NCI-H146 treated with DMSO at 0.1 percent for 48 hours (cell line): ENCODE measurements at regions not wholly inside any gene's neighbourhood (a gene's known extent, or its start where the extent isn't known, plus 50 kb on each side); places are given as distances from the start of the nearest gene placed in this dataset.
"Not testable (repeated sequence)": the region's sequence is repeated elsewhere in the genome, so short reads cannot be mapped to it uniquely, and the experiment has no call there.

Experiments used
- DNase-seq: peaks from one replicate; lab custom pipeline; 2025; ENCODE audit not compliant: unreplicated experiment; lab: John Stamatoyannopoulos, UW

DNA sequence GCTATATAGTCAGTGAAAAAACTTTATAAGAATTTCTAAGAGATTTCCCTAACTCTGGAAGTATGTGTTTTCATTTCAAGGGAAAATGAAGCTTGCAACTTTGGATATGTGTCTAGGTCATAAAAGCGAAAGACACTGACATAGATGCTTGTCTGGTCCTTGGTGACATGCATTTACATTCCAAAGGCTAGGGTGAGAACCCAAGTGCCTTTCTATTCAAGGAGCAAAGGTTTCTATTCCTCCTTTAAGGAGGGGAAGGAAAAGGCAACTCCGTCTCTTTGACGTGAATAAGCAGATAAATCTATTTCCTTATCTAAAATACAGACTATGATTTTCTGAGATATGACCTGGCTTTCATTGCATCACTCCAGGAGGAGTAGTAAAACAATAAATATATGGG is 261.1 kb downstream of the CDH7 start:
- no peak for DNase-seq

DNA sequence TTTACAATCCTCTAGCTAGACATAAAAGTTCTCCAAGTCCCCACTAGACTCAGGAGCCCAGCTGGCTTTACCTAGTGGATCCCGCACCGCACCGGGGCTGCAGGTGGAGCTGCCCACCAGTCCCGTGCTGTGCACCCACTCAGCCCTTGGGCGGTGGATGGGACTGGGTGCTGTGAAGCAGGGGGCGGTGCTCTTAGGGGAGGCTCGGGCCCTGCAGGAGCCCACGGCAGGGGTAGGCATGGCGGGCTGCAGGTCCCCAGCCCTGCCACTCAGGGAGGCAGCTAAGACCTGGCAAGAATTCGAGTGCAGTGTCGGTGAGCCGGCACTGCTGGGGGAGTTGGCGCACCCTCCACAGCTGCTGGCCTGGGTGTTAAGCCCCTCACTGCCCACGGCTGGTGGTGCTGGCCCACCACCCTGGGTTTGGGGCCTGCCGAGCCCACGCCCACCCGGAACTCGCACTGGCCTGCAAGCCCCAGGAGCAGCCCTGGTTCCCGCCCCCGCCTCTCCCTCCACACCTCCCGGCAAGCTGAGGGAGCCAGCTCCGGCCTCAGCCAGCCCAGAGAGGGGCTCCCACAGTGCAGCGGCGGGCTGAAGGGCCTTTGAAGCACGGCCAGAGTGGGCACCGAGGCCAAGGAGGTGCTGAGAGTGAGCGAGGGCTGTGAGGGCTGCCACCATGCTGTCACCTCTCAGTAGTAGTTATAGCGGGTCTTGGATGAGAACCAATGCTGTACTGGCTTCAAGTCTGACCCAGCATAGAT is 255.2 kb downstream of the CDH7 start:
- no peak for DNase-seq

DNA sequence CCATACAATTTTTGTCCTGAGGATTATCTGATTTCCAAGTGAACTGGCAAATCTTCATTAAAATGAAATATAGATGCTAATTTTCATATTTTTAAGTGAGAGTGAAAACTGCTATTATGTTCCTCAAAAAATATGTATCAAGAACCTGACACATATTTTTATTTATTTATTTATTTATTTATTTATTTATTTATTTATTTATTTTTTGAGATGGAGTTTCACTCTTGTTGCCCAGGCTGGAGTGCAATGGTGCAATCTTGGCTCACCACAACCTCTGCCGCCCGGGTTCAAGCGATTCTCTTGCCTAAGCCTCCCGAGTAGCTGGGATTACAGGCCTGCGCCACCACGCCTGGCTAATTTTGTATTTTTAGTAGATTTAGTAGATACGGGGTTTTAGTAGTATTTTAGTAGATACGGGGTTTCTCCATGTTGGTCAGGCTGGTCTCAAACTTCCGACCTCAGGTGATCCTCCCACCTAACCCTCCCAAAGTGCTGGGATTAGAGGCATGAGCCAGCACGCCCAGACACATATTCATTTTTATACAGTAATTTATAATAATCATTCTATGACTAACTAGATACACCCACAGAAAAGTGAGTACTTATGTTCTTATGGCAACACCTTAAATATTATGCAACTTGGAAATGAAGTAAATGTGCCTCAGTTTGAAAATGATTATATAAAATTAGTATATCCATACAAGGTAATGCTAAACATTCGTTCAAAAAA is 248.3 kb downstream of the CDH7 start:
- not testable (repeated sequence) for DNase-seq

DNA sequence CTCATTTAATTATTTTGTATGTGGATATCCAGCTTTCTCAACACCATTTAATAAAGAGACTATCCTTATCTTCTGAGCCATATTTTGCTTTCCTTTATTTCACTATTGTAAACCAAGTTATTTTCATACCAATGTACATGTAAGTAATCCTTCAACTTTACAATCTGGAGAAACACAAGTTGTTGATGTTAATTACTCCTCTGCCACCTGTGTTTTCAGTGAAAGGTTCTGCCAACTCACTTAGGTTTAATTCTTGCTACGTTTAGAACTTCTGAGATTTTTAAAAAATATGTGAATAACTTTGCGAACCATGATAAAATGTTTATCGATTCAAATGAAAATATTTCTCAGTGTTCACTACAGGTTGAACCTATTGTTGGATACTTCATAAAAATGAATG is 244.4 kb downstream of the CDH7 start:
- no peak for DNase-seq

DNA sequence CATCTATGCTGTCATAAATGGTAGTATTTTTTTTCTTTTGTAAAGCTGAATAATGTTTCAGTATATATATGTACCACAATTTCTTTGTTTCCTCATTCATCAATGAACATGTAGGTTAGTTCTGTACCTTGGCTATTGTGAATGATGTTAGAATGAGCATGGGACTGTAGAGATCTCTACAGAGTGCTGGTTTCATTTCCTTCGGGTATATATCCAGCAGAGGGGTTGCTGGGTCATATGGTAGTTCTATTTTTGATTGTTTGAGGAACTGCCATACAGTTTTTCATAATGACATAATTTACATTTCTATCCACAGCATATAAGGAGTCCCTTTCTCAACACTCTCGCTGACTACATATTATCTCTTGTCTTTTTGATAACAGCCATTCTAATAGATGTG is 243.5 kb downstream of the CDH7 start:
- DNase-seq = no peak

DNA sequence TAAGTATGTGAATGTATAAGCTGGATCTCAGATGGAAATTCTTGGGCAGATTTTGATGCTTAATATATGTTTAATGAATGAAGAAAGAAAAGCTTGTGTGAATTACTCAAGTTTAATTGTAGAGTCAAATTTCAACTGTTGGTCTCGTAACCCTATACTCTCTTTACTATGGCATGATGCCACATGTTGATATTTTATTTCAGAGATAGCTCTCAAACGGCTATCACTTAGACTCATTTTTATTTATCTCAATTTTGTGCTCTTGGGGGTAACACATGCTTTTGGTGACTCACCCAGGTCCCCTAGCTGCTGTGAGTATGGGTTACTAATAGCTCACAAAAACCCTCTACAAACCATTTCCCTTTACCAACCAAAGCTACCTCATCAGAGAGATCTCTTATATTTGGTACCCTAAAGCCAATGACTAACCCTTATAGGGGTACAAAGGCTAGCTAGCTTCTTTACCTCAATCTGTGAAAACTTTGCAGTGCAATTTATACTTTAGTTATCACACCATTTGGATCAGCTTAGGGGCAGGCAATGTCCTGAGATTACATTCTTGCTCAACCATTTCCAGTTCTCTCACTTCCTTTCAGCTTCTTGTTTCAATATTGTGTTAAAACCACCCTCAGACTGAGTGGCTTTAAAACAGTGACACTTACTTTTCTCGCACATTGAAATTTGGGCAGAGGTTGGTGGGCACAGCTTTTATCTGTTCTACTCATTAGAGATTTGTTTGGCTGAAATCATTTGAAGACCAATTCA is 240.3 kb downstream of the CDH7 start:
- DNase-seq = no peak

DNA sequence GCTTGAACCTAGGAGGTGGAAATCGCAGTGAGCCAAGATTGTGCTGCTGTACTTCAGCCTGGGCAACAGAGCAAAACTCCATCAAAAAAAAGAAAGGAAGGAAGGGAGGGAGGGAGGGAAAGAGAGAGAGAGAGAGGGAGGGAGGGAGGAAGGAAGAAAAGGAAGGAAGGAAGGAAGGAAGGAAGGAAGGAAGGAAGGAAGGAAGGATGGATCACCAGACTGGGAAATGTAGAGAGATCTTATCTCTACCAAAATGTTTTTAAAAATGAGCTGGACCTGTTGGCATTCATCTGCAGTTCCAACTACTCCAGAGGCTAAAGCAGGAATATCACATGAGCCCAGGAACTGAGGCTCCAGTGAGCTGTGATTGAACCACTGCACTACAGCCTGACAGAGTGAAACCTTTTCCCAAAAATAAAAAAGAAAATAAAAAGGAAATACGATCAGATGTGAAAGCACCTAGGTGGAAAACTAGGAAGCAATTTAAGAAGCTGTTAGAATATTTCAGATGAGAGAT is 239.4 kb downstream of the CDH7 start:
- no peak for DNase-seq

DNA sequence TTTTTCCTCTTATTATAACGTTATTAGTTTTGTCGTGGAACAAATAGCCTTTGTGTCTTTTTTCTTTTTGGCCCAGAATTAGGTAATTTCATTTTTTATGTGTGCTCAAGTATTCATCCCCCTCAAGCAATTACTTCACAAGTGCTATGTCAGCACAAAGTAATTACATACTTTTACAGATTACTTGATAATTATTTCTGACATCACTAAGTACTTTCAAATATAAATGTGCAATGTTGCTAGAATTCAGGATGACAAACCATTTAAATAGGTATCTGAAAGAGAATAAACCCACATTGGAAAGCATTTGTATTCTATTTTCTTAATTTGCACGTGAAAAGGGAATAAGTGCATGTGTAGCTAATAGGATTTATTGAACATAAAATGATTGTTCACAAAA is 238.2 kb downstream of the CDH7 start:
- DNase-seq = peak; percentile 42

DNA sequence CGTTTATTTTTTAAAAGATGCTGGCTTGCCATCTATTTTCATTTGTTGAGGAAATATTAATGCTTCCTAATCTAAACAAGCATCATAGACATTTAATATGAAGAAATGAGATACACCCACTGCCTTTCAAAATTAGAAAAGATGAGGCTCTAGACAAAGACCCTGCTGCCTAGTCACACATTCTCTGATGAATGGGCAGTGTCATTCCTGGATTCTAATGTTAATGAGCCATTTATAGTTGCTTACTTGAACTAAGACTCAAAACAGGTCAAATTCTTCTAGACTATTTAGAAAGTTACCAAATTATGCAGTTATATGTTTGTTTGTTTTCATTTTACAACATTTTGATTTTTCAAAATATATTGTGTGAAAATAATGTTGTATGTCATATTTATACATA is 237.6 kb downstream of the CDH7 start:
- DNase-seq = no peak

DNA sequence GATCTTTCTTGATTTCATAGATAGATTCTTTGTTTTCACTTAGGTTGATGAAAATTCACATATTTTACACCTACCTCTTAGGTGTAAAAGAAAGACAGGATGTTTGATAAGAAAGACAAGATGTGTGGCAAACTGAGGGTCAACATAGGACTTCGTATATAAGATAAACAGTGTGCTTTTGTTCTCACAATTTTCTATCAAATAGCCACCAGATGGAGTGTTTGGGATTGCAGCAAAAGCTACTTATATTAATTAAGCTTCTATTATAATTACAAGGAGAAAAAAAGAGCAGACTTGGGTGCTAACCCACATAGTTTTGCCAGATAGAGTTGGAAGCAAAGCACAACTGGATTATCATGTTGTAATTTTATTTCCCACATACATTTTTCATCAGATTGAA is 232.9 kb downstream of the CDH7 start:
- DNase-seq = no peak

DNA sequence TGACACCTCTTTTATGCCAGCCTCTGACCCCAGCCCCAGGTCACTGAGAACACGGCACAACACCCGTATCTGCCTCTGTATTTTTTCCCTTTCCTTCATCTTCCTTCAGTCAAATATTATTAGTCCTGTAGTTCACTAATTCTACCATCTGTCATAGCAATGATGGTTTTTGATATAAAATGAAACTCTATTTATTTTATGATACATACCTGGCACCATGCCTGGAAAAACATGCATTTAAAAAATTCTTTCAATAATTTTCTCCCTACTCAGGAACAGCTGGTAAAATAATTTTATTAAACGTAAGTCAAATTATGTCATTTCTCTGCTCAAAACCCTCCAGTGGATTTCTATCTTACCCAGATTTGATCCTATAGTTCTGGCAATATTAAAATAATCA is 224.7 kb downstream of the CDH7 start:
- no peak for DNase-seq

DNA sequence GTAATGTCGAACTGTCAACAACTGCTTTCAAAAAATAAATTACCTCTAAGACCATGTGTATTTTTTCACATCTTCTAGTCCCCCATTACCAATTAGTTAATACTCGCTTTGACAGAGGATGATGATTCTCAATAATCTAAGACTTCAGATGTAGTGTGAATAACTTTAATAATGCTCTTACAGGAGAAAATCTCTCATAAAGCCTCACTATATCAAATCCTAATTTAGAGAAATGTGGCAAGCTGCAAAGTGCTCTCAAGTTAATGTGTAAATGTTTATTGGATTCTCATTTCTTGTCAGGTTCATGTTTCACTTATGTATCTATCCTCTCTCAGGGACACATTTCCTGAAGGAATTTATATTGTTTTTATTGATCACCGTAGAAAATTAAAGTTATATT is 223.9 kb downstream of the CDH7 start:
- DNase-seq = no peak

DNA sequence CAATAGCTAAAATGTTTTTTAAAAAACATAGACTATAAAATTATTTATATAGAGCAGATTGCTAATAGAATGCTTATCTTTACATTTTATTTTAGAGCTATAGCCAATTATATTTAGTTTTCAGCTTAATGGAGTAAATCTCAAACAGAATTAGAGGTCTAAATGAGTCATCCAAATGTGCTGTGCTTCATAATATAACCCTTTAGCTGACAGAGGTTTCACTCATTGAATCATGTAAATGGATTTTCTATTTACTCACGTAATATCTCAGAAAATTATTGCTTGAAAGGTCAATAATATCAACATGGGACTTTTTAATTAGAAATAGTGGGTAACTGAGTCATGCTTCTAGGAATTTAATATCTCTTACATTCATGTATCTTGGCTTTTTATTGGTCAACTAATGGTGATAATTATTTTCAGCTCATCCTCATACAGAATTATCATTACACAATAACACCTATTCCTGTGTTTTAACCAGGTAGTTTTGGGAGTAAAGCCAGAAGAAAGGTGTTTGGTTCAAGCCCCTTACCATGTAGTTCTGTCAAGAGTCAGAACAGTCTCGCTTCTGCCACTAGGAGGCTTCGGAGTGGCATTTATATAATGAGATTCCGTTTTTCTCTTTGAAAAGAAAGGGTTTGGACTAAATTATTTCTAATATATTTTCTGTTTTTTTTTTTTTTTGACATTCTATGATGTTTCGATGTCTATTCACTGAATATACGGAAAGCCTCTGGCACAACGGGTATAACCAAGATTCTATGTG is 217.6 kb downstream of the CDH7 start:
- no peak for DNase-seq

DNA sequence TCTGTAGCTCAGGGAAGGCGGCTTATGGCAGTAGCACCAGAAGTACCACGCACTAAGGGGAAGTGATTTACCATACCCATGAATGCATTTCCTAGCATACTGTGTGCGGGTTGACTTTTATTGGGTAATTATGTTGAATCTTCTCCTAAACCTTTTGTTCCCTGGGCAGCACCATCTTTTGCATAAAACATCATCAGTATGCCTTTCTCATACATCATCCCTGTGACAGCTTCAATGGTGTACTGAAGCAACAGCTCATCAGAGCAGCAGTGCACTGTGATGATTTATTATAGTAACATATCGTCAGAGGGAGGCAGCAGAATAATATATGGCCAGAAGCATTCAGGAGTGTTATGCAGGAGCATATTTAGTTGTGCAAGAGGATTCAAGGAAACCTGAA is 204.9 kb downstream of the CDH7 start:
- DNase-seq = peak; percentile 62

DNA sequence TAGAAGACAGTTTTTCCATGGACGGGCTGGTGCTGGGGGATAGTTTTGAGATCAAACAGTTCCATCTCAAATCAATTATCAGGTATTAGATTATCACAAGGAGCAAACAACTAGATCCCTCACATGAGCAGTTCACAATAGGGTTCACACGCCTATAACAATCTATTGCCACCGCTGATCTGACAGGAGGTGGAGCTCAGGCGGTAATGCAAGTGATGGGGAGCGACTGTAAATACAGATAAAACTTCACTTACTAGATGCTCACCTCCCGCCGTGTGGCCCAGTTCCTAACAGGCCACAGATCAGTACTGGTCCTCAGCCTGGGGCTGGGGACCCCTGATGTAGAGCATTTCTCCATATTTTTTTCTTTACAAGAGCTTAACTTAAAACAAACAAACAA is 203.6 kb downstream of the CDH7 start:
- DNase-seq = no peak

DNA sequence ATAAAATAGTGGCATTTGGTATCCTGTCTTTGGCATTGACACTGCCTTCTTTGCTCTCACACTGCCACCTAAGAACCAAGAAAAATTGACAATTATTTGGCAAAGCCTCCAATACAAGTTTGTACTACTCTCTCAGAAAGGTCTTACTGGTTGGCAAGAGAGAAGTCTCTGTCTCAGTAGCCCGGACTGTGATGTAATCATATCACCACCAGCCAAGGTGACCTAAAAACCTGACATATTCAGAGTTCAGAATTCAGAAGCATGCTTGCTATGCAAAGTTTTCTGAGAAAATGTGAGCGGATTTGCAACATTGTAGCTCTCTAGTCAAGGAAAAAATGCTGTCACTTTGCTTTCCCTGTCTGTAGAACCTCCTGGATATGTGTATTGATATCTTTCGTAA is 196.0 kb downstream of the CDH7 start:
- no peak for DNase-seq

DNA sequence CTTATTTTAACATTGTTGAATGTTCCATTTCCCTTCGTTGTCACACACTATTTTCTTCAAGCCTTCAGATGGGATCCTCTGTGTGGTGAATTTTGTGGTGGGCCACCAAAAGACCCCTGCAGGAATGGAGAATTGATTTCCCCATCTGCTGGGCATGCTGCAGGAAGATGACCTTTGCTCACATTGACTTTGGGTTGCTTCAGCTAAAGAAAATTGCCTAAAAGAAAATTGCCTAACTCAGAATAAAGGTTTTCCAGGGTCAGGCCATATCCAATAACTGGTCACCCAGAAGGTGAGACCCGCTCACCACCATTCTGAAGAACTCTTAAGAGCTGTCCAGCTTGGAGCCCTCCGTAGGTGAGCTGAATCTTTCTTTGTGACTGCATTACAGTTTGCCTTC is 192.5 kb downstream of the CDH7 start:
- DNase-seq = no peak

DNA sequence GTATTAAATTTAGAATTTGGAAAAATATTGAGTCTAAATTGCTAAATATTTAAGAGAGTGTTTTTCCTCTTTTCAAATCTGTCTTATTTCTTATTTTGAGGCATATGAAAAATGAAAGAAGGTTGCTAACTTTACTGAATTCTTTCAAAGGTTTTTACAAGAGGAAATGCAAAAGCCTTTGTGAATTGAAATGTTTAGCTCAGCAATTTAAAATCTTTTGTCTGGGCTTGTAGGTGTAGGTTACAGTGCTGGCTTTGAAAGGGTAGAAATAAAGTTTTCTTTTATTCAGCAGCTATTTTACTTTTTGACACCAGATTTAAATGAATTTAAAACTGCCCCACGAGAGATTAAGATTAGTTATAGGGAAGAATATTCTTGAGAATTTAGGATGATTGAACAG is 192.0 kb downstream of the CDH7 start:
- no peak for DNase-seq

DNA sequence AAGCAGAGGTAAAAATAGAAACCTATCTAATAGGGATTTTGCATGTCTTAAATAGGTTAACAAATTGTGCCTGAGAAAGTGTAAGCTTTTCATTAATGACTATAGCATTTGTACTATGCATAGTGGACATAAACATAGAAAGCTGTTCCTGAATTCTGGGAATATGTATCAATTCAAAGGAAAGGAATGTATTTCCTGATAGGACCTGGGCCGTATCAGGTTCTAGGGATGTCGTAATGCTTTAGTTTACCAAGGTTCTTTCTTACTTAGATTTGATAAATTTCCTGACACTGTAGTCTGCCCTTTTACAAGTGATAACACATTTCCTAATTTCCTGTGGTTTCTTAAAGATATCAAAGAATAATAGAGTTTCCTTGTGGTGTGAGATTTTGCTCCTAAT is 191.3 kb downstream of the CDH7 start:
- DNase-seq = no peak

DNA sequence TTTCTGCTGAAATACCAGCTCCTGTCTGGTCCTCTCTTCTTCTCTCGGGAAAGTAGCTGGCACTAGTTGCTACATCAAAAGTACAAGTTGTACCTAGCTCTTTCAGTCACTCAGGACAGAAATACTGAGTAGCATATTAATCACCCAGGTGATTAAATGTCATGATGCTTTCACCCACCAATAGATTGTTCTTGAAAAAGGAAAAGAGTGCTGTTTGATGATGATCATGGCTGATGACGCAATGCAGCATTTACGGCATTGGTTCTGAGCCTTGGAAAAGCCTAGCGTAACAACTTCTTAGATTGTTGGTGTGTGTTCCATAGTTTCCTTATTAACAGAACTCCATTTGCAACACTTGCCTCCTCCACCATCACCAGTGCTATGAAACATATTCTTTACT is 190.7 kb downstream of the CDH7 start:
- DNase-seq = no peak
